Breast epithelium (tissue), 3 donors: ENCODE measurements at regions not wholly inside any gene's neighbourhood (a gene's known extent, or its start where the extent isn't known, plus 50 kb on each side); places are given as distances from the start of the nearest gene placed in this dataset.

ENCODE experiments used
- POLR2AphosphoS5 ChIP-seq, 3 donors: sonication (generic); formaldehyde crosslinking; IDR thresholded peaks; one replicate each; pipeline ENCODE4 v1.6.1; 2017; ENCODE audit warnings: antibody characterized with exemption in 3 of 3
- TF ChIP-seq, protein P1 (sequence below), 3 donors: fragments of 450-650 bp; IDR thresholded peaks; one replicate each; pipeline ENCODE4 v1.5.1; 2016 to 2017; ENCODE audit warnings: antibody characterized with exemption in 3 of 3, mild to moderate bottlenecking in 3 of 3, moderate library complexity in 3 of 3

GRCh38 chr9:116080561-116080960 lies 73.0 kb upstream of the PAPPA start:
- no peak for TF ChIP-seq POLR2AphosphoS5 (IDR thresholded peaks at IDR 0.05)
- TF ChIP-seq, protein P1, sequence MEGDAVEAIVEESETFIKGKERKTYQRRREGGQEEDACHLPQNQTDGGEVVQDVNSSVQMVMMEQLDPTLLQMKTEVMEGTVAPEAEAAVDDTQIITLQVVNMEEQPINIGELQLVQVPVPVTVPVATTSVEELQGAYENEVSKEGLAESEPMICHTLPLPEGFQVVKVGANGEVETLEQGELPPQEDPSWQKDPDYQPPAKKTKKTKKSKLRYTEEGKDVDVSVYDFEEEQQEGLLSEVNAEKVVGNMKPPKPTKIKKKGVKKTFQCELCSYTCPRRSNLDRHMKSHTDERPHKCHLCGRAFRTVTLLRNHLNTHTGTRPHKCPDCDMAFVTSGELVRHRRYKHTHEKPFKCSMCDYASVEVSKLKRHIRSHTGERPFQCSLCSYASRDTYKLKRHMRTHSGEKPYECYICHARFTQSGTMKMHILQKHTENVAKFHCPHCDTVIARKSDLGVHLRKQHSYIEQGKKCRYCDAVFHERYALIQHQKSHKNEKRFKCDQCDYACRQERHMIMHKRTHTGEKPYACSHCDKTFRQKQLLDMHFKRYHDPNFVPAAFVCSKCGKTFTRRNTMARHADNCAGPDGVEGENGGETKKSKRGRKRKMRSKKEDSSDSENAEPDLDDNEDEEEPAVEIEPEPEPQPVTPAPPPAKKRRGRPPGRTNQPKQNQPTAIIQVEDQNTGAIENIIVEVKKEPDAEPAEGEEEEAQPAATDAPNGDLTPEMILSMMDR (IDR thresholded peaks at IDR 0.05) = no peak
